K562 (cell line): ENCODE measurements at regions not wholly inside any gene's neighbourhood (a gene's known extent, or its start where the extent isn't known, plus 50 kb on each side); places are given as distances from the start of the nearest gene placed in this dataset.
A peak's percentile ranks its signal among the peaks of the same experiment; 100 is the strongest.

Experiments used
- ATAC-seq: fragments of 200-7000 bp; cut with Tn5 transposase; 3 replicates; pipeline ENCODE4 v1.9.1; 2020; ENCODE audit warnings: moderate library complexity
- BruUV-seq: library from RNA; stranded (reverse); fragments of 400-500 nt; replicated peaks from 2 replicates; lab custom pipeline; 2021; lab: Mats Ljungman, UMichigan
- CTCF ChIA-PET: fragments of 300-600 bp; formaldehyde crosslinking; extraction: SDS; loops from one replicate; lab custom pipeline; 2021; ENCODE audit warnings: low intra/inter-chr PET ratio; lab: Yijun Ruan, JAX
- POLR2A ChIA-PET: fragments of 300-600, 350-650 bp; sonication (Branson Sonifier 250); formaldehyde crosslinking; extraction: SDS; loops from one replicate; lab custom pipeline; 2021; ENCODE audit warnings: antibody characterized with exemption, inconsistent platforms; lab: Yijun Ruan, JAX
- DNase-seq, 4 experiments: peaks; one replicate each; pipeline versions ENCODE4 v3.0.0 to v3.0.0-alpha.2; 2011 to 2018; ENCODE audit warnings: low spot score in 3 of 4, mixed read lengths in 3 of 4; ENCODE audit errors: extremely low read depth in 1 of 4
- FAIRE-seq: peaks from 2 replicates; lab custom pipeline; 2011; peaks lifted over from hg19 to GRCh38; lab: Jason Lieb, UNC
- H2AFZ ChIP-seq: 2 replicates; pipeline ENCODE4 v1.6.0; 2011; ENCODE audit warnings: low read depth, low read length, control low read depth, inconsistent platforms
- H3K27ac ChIP-seq: fragments of 200-600 bp; 3 replicates; pipeline ENCODE4 v1.8.0; 2011; ENCODE audit warnings: low read depth, mild to moderate bottlenecking, control low read depth, inconsistent platforms, low read length, moderate library complexity, mixed read lengths; ENCODE audit errors: extremely low read depth
- H3K27me3 ChIP-seq, 2 experiments: fragments of 300-600 bp in 1 of 2; 2 replicates in 1 of 2; 3 replicates in 1 of 2; pipeline versions ENCODE4 v1.6.0 to v1.8.0; 2011; ENCODE audit warnings: inconsistent platforms in 2 of 2, low read length in 2 of 2, mild to moderate bottlenecking in 1 of 2, mixed read lengths in 1 of 2, moderate library complexity in 1 of 2; ENCODE audit not compliant: control insufficient read depth in 2 of 2, insufficient read depth in 2 of 2
- H3K36me3 ChIP-seq: fragments of 300-600 bp; 3 replicates; pipeline ENCODE4 v1.8.0; 2011; ENCODE audit warnings: mild to moderate bottlenecking, low read length, inconsistent platforms; ENCODE audit not compliant: control insufficient read depth, insufficient read depth
- H3K4me1 ChIP-seq, 2 experiments: fragments of 200-600 bp in 1 of 2; replicated peaks in 1 of 2; 2 replicates in 1 of 2; 3 replicates in 1 of 2; pipeline versions ENCODE4 v1.5.1 to v1.8.0; 2011; ENCODE audit warnings: inconsistent platforms in 2 of 2, low read length in 2 of 2, mild to moderate bottlenecking in 1 of 2, mixed read lengths in 1 of 2, moderate library complexity in 1 of 2; ENCODE audit not compliant: control insufficient read depth in 2 of 2, insufficient read depth in 2 of 2
- H3K4me2 ChIP-seq: 2 replicates; pipeline ENCODE4 v1.6.1; 2011; ENCODE audit warnings: low read length, control low read depth, inconsistent platforms, mixed read lengths; ENCODE audit not compliant: insufficient read depth
- H3K4me3 ChIP-seq: fragments of 200-600 bp; sonication (generic), shearing (Covaris generic); 2 replicates; pipeline ENCODE4 v1.5.1; 2016; ENCODE audit warnings: control low read depth, inconsistent platforms
- H3K79me2 ChIP-seq: fragments of 200-600 bp; 3 replicates; pipeline ENCODE4 v1.8.0; 2011; ENCODE audit warnings: low read length, inconsistent platforms; ENCODE audit not compliant: control insufficient read depth, insufficient read depth
- H3K9ac ChIP-seq, 2 experiments: 2 replicates each; pipeline versions ENCODE4 v1.6.0 to v1.6.1; 2011; ENCODE audit warnings: low read depth in 2 of 2, low read length in 2 of 2, control low read depth in 1 of 2, inconsistent platforms in 1 of 2, mild to moderate bottlenecking in 1 of 2, mixed read lengths in 1 of 2; ENCODE audit not compliant: insufficient read depth in 1 of 2
- H3K9me1 ChIP-seq: one replicate; pipeline ENCODE4 v1.6.0; 2011; ENCODE audit warnings: inconsistent platforms, mild to moderate bottlenecking, low read length, moderate library complexity; ENCODE audit not compliant: control insufficient read depth, insufficient read depth
- H3K9me3 ChIP-seq: replicated peaks from 2 replicates; pipeline ENCODE4 v1.5.1; 2011; ENCODE audit warnings: low read depth, low read length, inconsistent platforms; ENCODE audit not compliant: control insufficient read depth, insufficient read depth
- H4K20me1 ChIP-seq: replicated peaks from 2 replicates; pipeline ENCODE4 v1.6.1; 2011; ENCODE audit warnings: low read length, inconsistent platforms, mixed read lengths; ENCODE audit not compliant: control insufficient read depth, insufficient read depth
- NR1H2 ChIP-seq: sonication (generic); formaldehyde crosslinking; IDR thresholded peaks from 2 replicates; pipeline ENCODE4 v1.4.0; 2020; ENCODE audit warnings: mild to moderate bottlenecking, missing genetic modification reagents
- PBX2 ChIP-seq, 2 experiments: IDR thresholded peaks in 1 of 2; conservative IDR thresholded peaks in 1 of 2; 2 replicates each; pipeline ENCODE4 v1.6.1; 2016; ENCODE audit warnings: low read depth in 2 of 2, mild to moderate bottlenecking in 1 of 2, missing compliant biosample characterization in 1 of 2, missing genetic modification characterization in 1 of 2, moderate library complexity in 1 of 2
- PML ChIP-seq: IDR thresholded peaks from 2 replicates; pipeline ENCODE4 v1.6.1; 2012; ENCODE audit warnings: low read length, inconsistent platforms
- POLR2AphosphoS5 ChIP-seq: IDR thresholded peaks from 2 replicates; pipeline ENCODE4 v1.6.1; 2011; ENCODE audit warnings: mild to moderate bottlenecking, low read depth, low read length, moderate library complexity; ENCODE audit not compliant: control insufficient read depth, insufficient read depth
- WGBS: fragments of 100-300 bp; shearing (Covaris generic); methylation state at CpG from one replicate; pipeline ENCODE4 v1.1.6; 2016; ENCODE audit warnings: low coverage, mixed read lengths; ENCODE audit not compliant: insufficient coverage; ENCODE audit errors: missing lambda C conversion rate; 5-methylcytosine and 5-hydroxymethylcytosine counted together
- in situ Hi-C: fragments of 300-500 bp; cut with MboI; formaldehyde crosslinking; loops from 4 replicates; pipeline ENCODE4 v1.15.0; 2018; ENCODE audit warnings: inconsistent platforms, mixed read lengths
- intact Hi-C: fragments of 100-400 bp; cut with micrococcal nuclease; formaldehyde crosslinking; loops from 2 replicates; pipeline ENCODE4 v1.14.2; 2022

- TF ChIP-seq PBX2 (CRISPR knock-in tag; IDR thresholded peaks at IDR 0.05; ENCODE audit: low read depth): no peak
- TF ChIP-seq PBX2 (tag; conservative IDR thresholded peaks at IDR 0.05; ENCODE audit: low read depth): peak; percentile 85
Observed at GRCh38 chr6:21971541-21971940, 325.3 kb downstream of the PRL start (continued).

DNA sequence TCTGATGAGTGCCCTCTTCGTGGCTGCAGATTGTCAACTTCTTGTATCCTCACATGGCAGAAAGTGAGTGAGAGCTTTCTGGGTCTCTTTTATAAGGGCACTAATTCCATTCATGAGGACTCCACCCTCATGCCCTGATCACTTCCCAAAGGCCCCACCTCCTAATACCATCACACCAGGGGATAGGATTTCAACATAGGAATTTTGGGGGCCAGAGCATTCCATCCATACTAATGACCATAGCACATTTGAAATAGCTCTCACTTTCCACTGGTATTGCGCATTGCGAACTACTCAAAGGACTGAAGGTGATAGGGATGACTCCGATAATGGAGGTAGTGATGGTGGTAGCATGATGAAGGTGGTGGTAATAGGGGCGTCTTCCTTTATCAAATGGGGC is 324.3 kb downstream of the PRL start:
- Histone ChIP-seq H3K27ac (no peak overlapping the region), H2AFZ (no peak overlapping the region), H3K4me3 (no peak overlapping the region), H4K20me1 (no peaks in the 10 kb centered on the region), H3K27me3 (no peaks in the 10 kb centered on the region), H3K79me2 (no peaks in the 10 kb centered on the region), H3K9me1 (no peaks in the 10 kb centered on the region), H3K4me2 (no peak overlapping the region), H3K9ac (no peak overlapping the region), H3K4me1 (peaks cover 0 to 9% of the 10 kb centered on the region in 2 experiments; a peak in 2 of 5 replicates), H3K36me3 (no peaks in the 10 kb centered on the region), H3K9me3 (no peaks in the 10 kb centered on the region)
- no peak for FAIRE-seq
- WGBS: 70% methylated on average over 5 of the region's 5 CpGs
- ChIA-PET CTCF (no interaction called here), POLR2A (no interaction called here)
- in situ Hi-C loops: no loop called here
- DNase-seq: no peak
- intact Hi-C loops: no loop called here
- no TSS peak for BruUV-seq
- ATAC-seq: no peak
- TF ChIP-seq PML (no peak), POLR2AphosphoS5 (no peak), NR1H2 (no peak)
